ENCODE measurements at regions not wholly inside any gene's neighbourhood (a gene's known extent, or its start where the extent isn't known, plus 50 kb on each side); places are given as distances from the start of the nearest gene placed in this dataset.

GRCh38 chr2:111666160-111666559 is 217.8 kb downstream of the ANAPC1 start:
- TF ChIP-seq POLR2A (IDR thresholded peaks at IDR 0.05; ENCODE audit: low read depth, low read length): no peak
- TF ChIP-seq SPI1 (IDR thresholded peaks at IDR 0.05; ENCODE audit: low read depth, low read length): no peak

Data from GM12891 (cell line).